Hindlimb muscle (tissue), 1 donor: ENCODE measurements at regions not wholly inside any gene's neighbourhood (a gene's known extent, or its start where the extent isn't known, plus 50 kb on each side); places are given as distances from the start of the nearest gene placed in this dataset.
"Not testable (repeated sequence)": the region's sequence is repeated elsewhere in the genome, so short reads cannot be mapped to it uniquely, and the experiment has no call there.

Experiments used
- DNase-seq: peaks from one replicate; pipeline ENCODE4 v3.0.0-alpha.2; 2013

GRCh38 chr5:124872615-124873014, 126.2 kb upstream of the ZNF608 start:
- DNase-seq, result no peak

DNA sequence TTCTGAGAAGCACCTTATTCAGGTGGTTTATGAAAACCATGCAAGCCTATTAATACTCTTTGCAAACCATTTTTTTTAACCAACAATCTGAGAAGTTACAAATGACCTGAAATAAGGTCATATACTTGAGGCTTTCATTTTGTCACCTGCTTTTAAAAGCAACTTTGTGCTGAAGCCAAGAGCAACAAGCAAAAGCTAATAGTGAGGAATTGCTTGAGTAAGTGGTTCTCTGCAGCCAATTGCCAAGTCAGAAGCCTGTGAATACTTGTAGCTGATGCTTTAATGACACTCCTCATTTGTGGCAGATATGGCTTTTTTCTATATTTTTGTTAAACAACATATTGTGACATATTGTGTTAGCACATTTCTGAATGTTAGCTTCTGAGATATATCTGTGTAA, 126.7 kb upstream of the ZNF608 start:
- DNase-seq, result no peak

DNA sequence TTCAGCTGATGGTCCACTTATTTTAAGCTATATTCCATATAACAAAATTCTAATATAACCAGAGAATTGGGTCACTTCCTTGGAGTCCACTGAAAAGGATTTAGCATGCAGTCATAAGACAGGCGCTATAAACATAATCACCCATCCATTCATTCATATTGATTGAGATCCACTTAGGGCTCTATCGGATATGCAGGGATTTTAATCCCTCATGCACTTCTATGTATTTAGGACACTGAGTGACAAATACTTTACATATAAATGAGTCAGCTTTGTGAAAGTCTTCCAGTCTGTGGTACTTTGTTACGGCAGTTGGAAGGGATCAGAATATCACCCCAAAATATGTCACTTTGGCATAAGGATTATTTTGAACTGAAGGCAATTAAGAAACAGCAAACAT, 127.3 kb upstream of the ZNF608 start:
- DNase-seq, result no peak

- no peak for DNase-seq
Measured at GRCh38 chr5:124876566-124876965, 130.1 kb upstream of the ZNF608 start.

GRCh38 chr5:124876983-124877382, 130.5 kb upstream of the ZNF608 start:
- DNase-seq, result no peak

DNA sequence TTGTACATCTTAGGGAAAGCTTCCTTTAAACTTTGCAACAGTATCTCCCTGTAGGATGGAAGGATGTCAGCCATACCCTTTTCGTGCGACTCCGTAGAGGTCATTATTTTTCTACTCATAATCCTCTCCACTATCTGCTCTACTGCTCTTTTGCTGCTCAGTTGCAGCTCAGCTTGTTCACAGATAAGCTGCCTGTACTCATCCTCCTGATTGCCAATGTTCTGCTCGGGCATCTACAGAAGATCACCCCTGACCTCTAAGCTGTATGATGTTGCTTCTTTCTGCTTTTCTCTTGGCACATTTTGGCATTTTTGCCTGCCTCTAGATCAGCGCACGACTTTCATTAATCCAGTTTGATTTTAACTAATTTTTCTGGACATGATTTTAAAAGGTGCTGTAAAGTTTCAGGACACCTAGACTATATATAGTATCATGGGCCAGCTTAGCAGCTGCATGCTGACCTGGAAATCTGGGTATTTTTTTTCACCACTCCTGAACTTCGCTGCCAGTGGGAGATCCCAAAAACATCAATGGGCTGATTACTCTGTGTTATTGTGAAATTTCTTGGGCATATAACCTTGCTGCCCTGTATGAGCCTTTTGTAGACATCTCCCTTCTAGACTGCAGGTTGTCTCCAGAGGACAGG, 131.2 kb upstream of the ZNF608 start:
- no peak for DNase-seq

GRCh38 chr5:124878583-124879342, 132.3 kb upstream of the ZNF608 start:
- DNase-seq, result no peak

- no peak for DNase-seq
Measured at GRCh38 chr5:124880903-124881697, 134.7 kb upstream of the ZNF608 start.

DNA sequence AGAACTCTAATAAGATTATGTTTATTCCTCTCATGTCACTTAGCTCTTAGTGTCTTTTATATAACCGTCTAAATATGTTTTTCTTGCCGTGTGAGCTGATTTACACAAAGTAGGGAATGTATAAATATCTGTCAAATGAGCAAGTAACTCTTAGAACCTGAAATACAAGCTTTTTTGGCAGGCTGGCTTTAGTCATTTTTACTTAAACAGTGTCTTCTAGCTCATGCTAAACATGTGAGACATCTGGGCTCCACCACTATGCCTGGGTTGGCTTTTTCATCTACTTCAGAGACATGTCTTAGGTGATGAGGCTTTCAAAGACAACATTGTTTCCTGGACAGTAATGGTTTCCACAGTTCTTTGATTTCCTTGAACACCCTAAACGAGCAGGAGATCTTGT, 137.2 kb upstream of the ZNF608 start:
- DNase-seq, result no peak

GRCh38 chr5:124884114-124884513, 137.7 kb upstream of the ZNF608 start:
- no peak for DNase-seq

DNA sequence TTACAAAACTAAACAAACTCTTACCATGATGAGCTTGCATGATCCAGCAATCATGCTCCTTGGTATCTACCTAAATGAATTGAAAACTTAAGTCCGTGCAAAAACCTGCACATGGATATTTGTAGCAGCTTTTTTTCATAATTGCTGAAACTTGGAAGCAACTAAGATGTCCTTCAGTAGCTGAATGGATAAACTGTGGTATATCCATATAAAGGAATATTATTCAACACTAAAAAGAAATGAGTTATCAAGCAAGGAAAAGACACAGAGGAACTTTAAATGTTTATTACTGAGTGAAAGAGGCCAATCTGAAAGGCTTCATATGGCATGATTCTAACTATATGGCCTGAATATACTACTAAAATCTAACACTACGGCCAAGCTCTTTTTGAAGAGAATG, 139.1 kb upstream of the ZNF608 start:
- DNase-seq, result no peak

- no peak for DNase-seq
Measured at GRCh38 chr5:124887223-124887622, 140.8 kb upstream of the ZNF608 start.

DNA sequence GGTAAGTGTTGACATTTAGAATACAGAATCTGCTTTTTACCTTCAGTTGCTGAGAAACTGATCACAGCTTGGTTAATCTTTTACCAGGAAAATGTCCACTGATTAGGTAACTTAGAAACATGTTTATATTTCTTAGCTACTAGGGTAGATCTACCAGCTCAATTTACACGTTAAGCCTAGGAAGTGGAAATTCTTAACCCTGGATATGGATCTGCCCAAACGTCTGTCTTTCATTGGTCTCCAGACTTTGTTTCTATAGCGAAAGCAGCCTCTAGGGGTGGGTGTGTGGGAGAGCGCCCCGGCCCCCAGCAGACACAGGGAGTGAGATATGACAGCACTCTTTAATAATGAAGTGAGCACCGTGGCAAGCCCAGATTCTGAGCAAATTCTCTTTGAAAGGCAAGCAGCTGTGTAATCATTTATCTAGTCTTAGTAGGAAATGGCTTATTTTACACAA, 141.6 kb upstream of the ZNF608 start:
- no peak for DNase-seq

DNA sequence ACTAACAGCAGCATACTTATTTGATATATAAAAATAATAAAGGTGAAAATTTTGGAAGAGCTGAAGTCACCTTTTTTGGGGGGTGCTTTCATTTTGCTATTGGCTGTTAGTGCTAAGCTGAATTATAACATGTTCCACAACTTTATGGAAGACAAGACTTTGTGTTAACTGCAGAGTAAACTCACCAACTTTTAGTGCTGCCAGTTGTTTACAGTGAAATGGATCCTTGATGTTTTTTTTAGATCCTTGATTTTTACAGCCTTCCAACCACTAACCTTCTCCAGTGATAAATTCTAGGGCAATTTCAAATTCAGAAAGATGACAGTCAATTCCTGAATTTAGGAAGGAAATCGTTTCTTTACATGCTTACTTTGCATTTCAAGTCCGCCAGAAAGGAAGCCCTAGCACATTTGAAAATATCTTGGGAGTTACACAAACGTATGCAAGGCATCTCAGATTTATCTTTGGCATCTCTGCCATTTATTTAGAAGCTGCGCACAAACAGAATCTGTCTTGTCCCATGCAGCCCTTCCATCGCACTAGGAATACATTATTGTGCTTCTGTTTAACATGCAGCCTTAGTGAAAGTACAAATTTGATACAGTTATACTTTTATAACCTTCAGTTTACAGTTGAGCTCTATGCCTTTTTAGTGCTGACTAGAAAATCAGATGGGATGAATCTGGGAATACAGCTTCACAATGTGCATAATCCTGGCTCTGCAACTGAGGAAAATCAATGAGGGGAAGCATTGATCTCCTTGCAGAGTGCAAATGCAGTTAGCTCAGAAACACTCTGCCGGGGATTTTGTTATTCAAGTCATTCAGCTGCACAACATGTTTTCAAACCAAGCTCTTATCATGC, 142.4 kb upstream of the ZNF608 start:
- no peak for DNase-seq

DNA sequence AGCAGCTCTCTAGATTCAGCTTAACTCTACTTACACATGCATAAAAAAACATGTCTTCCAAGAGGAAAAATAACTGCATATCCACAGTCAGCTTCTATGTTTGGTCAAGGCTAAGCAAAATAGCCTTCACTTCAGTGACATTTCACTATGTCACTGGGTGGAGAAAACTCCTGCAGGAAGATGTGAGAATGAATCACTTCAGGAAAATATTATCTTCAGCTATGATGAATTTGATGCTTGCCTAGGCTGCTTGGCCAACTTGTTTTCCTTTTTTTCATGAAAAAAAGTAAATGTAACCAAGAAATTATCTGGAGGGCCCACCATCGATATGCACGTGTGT, 143.0 kb upstream of the ZNF608 start:
- no peak for DNase-seq

DNA sequence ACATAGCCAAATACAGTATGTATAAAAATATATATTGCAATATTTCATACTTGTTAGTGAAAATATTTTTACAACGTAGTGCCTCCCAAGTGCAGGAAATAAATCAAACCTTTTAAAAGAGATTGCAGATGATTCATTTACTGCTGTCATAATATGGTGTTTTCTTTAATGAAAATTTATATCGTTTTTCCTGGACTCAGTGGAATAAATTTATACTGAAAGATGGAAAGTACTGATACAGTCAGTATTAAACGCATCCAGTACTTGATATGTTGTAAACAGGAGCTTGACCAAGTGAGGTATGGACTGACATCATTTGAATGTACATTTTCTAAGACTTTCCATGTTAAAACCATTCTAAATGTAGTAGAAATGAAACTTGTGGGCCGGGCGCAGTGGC, 143.4 kb upstream of the ZNF608 start:
- DNase-seq, result no peak

DNA sequence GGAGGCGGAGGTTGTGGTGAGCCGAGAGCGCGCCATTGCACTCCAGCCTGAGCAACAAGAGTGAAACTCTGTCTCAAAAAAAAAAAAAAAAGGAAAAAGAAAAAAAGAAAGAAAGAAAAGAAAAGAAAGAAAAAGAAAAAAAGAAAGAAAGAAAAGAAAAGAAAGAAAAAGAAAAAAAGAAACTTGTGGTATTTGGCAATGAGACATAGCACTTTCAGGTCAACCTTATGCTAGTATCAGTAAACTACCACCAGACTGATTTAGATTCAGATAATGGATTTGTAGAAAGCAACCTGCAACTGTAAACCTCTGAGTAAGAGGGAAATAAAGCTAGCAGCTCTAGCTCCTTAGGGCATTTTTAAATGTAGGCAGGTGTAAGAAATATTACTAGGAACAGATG, 144.0 kb upstream of the ZNF608 start:
- DNase-seq, result not testable (repeated sequence)

- DNase-seq, result no peak
Measured at GRCh38 chr5:124891179-124891578, 144.7 kb upstream of the ZNF608 start.

- DNase-seq, result no peak
Measured at GRCh38 chr5:124892185-124892848, 145.9 kb upstream of the ZNF608 start.

GRCh38 chr5:124894541-124894940, 148.1 kb upstream of the ZNF608 start:
- no peak for DNase-seq

GRCh38 chr5:124895236-124895635, 148.8 kb upstream of the ZNF608 start:
- no peak for DNase-seq

DNA sequence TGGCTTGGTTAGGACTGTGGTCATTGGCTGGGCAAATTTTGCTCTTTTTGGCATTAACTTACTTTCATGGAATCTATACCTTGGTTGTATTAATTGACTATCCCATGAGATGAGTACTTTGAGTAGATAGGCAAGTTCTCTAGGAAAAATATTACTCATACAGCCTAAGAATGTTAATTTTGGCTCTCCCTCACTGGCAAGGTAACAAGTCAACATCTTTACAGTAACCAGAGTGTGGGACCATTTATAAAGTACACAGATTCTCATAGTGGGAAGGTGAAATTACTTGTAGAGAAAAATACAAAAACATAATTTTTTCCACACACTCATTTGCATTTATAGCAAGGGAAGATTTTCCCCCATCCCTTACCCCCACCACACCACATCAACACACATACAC, 154.6 kb upstream of the ZNF608 start:
- no peak for DNase-seq
